ENCODE measurements at regions not wholly inside any gene's neighbourhood (a gene's known extent, or its start where the extent isn't known, plus 50 kb on each side); places are given as distances from the start of the nearest gene placed in this dataset.

GRCh38 chr14:44829021-44829420 is 132.7 kb downstream of the KLHL28 start (continued):
- TF ChIP-seq, protein P1, sequence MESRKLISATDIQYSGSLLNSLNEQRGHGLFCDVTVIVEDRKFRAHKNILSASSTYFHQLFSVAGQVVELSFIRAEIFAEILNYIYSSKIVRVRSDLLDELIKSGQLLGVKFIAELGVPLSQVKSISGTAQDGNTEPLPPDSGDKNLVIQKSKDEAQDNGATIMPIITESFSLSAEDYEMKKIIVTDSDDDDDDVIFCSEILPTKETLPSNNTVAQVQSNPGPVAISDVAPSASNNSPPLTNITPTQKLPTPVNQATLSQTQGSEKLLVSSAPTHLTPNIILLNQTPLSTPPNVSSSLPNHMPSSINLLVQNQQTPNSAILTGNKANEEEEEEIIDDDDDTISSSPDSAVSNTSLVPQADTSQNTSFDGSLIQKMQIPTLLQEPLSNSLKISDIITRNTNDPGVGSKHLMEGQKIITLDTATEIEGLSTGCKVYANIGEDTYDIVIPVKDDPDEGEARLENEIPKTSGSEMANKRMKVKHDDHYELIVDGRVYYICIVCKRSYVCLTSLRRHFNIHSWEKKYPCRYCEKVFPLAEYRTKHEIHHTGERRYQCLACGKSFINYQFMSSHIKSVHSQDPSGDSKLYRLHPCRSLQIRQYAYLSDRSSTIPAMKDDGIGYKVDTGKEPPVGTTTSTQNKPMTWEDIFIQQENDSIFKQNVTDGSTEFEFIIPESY (IDR thresholded peaks at IDR 0.05) = no peak
- TF ChIP-seq FOXA1 (IDR thresholded peaks at IDR 0.05) (no peak), RAD21 (IDR thresholded peaks at IDR 0.05) (no peak), RXRA (IDR thresholded peaks at IDR 0.05) (no peak), NR2F2 (IDR thresholded peaks at IDR 0.05) (no peak), EGR1 (IDR thresholded peaks at IDR 0.05; ENCODE audit: low read depth in 2 of 2) (no peak), YY1 (IDR thresholded peaks at IDR 0.05) (no peak)

DNA sequence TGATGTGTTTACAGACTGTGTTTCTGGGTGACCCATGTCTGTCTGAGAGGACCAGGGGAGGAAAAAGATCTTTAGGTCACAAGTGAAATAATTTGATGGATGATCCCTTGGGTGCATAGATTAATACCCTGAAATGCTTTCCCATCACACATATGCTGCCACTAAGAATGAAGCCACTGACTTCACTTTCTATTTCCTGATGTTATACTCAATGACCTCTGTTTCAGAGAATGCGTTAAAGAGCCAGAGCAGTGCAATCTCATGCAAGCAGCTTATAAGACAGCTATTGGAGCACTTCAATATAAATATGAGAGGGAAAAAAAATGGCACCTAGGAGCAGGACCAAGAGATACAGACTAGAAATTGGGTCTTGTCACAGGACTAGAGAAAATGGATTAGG is 133.7 kb downstream of the KLHL28 start:
- Histone ChIP-seq H3K27ac (ENCODE audit: low read depth in 1 of 2, low read length in 2 of 2) (no peak overlapping the region), H3K9me3 (ENCODE audit: control insufficient read depth in 4 of 4, low read length in 3 of 4) (no peaks in the 10 kb centered on the region), H3K36me3 (ENCODE audit: control insufficient read depth in 4 of 4, insufficient read depth in 3 of 4, low read depth in 1 of 4, low read length in 3 of 4) (no peaks in the 10 kb centered on the region), H3K9ac (ENCODE audit: low read depth in 1 of 2, low read length in 2 of 2) (no peak overlapping the region), H3K4me1 (ENCODE audit: control insufficient read depth in 4 of 4, insufficient read depth in 4 of 4, low read length in 3 of 4) (no peaks in the 10 kb centered on the region), H3K4me3 (ENCODE audit: low read depth in 1 of 3, low read length in 3 of 3) (no peak overlapping the region), H3K27me3 (ENCODE audit: control insufficient read depth in 4 of 4, insufficient read depth in 4 of 4, low read length in 3 of 4) (no peaks in the 10 kb centered on the region)
- no peak for DNase-seq (ENCODE audit: low spot score)
- TF ChIP-seq FOXA2 (IDR thresholded peaks at IDR 0.05) = no peak
- TF ChIP-seq JUND (IDR thresholded peaks at IDR 0.05) = no peak
- no peak for TF ChIP-seq YY1 (IDR thresholded peaks at IDR 0.05)
- TF ChIP-seq HNF4A (conservative IDR thresholded peaks at IDR 0.05) = no peak
- TF ChIP-seq, protein P2, sequence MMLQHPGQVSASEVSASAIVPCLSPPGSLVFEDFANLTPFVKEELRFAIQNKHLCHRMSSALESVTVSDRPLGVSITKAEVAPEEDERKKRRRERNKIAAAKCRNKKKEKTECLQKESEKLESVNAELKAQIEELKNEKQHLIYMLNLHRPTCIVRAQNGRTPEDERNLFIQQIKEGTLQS (IDR thresholded peaks at IDR 0.05) = no peak
- TF ChIP-seq RAD21 (IDR thresholded peaks at IDR 0.05) = no peak
- no peak for TF ChIP-seq CTCF (IDR thresholded peaks at IDR 0.05; ENCODE audit: low read depth, low read length, missing input control)
- TF ChIP-seq TAF1 (conservative IDR thresholded peaks at IDR 0.05) = no peak
- TF ChIP-seq, protein P1 (IDR thresholded peaks at IDR 0.05) = no peak
- TF ChIP-seq, protein P3, sequence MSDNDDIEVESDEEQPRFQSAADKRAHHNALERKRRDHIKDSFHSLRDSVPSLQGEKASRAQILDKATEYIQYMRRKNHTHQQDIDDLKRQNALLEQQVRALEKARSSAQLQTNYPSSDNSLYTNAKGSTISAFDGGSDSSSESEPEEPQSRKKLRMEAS (IDR thresholded peaks at IDR 0.05) = no peak
- no peak for TF ChIP-seq SP1 (IDR thresholded peaks at IDR 0.05)
- TF ChIP-seq EGR1 (IDR thresholded peaks at IDR 0.05; ENCODE audit: low read depth in 2 of 2) = no peak
- no peak for TF ChIP-seq HNF4G (IDR thresholded peaks at IDR 0.05)
- no peak for TF ChIP-seq FOXA1 (IDR thresholded peaks at IDR 0.05)
- TF ChIP-seq NR2F2 (IDR thresholded peaks at IDR 0.05) = no peak
- TF ChIP-seq GABPA (IDR thresholded peaks at IDR 0.05 in 1 of 2, conservative IDR thresholded peaks at IDR 0.05 in 1 of 2) = no peak
- 77% methylated on average over 1 of the region's 1 CpG for WGBS
